NCI-H226 (cell line): ENCODE measurements at regions not wholly inside any gene's neighbourhood (a gene's known extent, or its start where the extent isn't known, plus 50 kb on each side); places are given as distances from the start of the nearest gene placed in this dataset.

Experiments
- DNase-seq: peaks from one replicate; pipeline ENCODE4 v3.0.0-alpha.2; 2015

DNA sequence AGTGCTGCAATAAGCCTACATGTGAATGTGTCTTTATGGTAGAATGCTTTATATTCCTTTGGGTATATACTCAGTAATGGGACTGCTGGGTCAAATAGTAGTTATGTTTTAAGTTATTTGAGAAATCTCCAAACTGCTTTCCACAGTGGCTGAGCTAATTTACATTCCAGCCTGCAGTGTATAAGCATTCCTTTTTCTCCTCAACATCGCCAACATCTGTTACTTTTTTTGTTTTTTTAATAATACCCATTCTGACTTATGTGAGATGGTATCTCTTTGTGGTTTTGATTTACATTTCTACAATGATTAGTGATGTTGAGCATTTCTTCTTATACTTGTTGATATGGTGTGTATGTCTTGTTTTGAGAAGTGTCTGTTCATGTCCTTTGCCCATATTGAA lies 1186.2 kb downstream of the BCL11B start:
- no peak for DNase-seq

DNA sequence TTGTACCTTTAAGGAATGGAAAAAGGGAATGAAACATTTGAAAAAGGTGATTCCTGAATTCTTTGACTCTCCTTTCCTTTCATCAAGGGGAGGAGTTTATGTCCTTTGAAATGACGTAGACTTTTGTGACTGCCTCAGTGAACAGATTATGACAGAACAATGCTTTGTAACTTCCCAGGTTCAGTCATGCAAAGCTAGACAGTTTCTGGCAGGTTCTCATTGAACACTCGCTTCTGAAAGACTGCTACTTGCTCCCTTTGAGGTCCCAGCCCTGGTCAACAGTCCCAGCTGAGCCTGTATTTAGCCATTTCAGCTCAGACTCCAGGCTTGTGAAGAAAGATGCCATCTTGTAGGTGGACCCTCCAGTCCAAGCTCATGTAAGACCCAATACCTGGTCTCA lies 1178.9 kb downstream of the BCL11B start:
- DNase-seq = no peak

DNA sequence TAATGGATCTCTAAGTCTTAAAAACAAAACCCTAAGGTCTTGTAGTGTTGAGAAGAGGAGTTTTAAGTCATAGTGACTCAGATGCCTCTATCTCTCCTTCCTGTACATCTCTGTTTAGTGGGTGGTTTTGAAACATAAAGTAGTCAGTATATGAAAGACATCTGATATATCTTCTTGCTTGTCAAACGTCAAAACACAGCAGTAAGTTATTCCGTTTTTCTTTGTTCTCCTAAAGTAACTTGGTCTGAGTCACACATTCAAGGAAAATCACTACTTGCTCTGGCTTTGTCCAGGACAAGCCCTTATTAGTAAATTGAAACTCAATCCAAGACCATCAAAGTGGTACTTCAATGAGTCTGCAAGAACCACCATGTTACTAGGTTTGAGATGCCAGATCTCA lies 1172.5 kb downstream of the BCL11B start:
- no peak for DNase-seq

DNA sequence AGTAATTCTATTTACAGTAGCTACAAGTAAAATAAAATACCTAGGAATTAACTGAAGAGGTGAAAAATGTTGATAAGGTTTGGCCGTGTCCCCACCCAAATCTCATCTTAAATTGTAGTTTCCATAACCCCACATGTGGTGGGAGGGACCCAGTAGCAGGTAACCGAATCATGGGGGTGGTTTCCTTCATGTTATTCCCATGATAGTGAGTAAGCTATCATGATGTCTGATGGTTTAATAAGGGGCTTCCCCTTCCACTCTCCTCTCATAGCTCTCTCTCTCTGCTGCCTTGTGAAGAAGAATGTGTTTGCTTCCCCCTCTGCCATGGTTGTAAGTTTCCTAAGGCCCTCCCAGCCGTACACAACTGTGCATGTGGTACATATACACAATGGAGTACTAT lies 1170.7 kb downstream of the BCL11B start:
- no peak for DNase-seq

GRCh38 chr14:98103705-98104104 lies 1168.3 kb downstream of the BCL11B start:
- DNase-seq = no peak

DNA sequence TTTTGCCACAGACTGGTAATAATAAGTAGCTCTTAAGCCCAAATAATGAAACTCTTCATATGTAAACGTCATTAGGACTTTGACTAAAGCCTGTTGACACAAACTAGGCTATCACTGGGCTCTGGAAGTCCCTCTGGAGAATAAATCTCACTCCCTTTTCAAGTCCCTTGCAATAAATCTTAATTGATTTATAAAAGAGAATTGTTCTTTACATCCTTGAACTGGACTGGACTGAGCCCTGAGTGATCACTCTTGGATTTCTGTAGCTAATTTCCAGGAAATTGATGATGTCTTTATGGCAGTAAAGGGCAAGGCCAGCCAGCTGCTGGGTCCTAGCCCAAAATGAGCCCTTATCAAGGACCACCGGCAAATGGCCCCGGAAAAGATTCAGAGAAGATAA lies 1162.7 kb downstream of the BCL11B start:
- no peak for DNase-seq

- no peak for DNase-seq
These were observed 1159.7 kb downstream of the BCL11B start for GRCh38 chr14:98112194-98112780.

DNA sequence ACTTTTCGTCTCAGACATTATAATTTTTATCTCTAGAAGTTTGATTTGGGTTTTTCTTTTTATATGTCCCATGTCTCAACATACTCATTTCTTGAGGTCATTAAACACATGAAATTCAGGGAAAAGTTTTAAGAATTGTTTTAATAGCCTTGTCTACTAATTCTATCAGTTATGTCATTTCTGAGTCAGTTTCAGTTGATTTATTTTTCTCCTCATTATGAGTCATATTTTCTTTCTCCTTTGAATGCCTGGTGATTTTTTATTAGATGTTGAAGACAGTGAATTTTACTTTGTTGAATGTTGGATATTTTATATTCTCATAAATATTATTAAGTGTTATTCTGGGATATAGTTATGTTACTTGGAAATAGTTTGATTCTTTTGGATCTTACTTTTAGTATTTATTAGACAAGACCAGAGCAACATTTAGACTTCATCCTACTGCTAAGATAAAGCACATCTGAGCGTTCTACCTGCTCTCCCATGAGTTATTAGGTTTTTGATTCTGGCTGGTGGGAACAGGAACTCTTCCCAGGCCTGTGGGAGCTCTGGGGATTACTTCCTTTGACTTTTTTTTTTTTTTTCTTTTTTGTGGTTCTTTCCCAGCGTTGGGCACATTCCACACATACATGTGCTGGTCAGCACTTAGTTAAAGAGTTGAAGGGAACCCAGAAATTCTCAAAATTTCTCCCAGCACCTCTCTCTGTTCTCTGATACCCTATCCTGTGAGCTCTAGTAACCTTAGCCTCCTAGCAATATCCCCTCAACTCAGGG lies 1157.7 kb downstream of the BCL11B start:
- no peak for DNase-seq

DNA sequence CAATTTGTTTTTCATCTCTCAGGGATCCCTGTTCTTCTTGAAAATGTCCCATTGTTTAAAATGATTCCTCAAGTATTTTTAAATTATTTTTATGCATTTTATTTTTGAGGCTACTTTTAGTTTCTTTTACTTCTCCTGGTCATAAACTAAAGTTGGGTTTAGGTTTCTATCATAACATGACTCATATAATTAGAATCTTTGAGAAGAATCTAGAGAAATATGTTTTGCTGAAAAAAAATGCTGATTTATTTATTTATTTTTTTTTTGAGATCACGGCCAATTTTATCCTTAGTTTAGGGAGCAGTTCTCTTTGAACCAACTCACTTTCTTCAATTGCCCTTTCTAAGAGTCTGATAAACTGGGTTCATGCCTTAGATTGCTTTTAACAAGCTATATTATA lies 1157.1 kb downstream of the BCL11B start:
- no peak for DNase-seq

- no peak for DNase-seq
These were observed 1153.2 kb downstream of the BCL11B start for GRCh38 chr14:98118749-98119148.

DNA sequence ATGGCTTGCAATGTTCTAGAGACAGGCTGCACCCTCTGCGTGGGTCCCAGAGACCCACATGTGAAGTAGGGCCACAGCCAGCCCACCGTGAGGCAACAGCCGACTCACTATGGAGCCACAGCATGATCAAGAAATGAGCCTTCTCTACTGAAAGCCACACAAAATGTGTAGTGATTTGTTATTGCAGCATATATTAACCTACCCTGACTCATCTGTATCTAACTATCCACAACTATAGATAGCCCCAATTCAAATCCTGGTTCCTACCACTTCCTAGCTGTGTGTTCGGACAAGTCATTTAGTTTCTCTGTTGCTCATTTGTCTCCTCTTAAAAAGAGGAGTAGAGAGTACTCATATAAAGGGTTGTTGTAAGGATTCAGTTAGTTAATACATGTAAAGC lies 1152.3 kb downstream of the BCL11B start:
- DNase-seq = no peak

DNA sequence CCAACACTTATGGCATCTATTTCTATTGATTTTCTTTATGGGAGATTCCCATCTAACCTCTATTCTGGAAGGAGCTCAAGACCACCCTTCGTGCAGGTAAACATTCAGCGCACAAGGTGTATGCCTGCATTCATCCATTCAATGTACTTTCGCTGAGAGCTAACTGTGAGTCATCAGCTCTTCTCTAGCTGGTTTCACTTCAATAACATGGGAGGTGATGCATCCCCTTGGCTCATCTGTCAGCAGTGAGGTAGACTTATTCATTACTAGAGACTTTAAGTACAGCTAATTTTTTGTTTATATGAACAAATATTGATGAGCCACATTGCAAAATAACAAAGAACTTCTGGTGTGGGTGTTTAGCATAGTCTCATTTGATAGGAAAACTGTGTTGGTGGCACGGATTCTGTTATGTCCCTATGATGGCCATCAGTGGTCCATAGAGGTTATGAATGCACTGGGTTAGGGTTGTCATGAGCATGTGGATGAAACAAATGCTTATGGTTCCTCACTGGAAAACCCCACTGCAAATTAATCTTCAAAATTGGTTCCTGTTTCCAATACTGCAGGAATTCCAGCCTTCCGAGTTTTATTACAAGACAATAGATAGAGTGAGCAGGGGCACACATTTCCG lies 1151.0 kb downstream of the BCL11B start:
- no peak for DNase-seq

DNA sequence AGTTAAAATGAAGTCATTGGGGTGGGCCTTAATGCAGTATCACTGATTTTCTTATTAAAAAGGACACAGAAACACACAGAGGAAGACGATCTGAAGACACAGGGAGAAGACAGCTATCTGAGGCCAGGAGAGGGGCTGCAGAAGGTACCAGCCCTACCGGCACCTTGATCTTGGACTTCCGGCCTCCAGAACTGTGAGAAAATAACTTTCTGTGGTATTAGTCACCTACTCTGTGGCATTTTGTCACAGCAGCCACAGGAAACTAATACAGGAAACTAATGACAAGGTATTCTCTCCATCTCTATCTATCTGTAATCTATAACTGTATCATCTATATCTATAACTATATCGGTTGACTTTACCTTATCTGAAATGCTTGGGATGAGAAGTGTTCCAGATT lies 1149.5 kb downstream of the BCL11B start:
- no peak for DNase-seq

DNA sequence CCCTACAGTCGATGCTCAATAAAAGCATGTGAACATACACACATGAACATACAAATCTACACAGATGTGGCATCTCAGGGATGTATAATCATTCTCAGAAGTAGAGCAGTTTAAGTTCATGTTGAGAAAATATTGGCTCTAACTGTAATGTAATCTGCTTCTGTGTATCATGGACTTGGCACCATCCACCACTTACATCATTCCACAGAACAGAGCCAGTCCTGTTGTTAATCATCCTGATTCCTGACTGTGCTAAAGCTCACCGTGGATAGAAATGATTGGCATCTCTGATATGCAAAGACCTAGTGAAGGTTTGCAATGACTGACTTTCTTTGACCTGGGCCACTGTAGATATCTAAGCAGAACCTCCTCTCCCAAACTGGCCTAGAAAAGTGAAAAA lies 1141.3 kb downstream of the BCL11B start:
- DNase-seq = no peak

DNA sequence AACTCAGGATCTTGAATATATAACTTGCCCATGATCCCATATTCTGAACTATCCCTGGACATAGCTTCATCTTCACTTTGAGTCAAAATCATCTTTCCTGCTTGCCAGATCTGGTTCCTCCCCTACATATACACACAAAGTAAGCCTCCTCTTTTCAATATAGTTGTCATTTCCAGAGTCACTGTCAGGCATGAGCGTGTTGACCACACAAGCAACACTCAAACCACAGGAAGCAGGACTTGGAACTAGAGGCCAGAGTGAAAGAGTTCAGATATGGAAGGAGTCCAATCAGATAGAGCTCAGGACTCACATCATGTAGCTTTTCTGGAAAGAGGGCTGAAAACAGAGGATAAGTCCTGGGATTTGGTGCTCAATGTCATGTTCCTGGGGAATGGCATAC lies 1140.6 kb downstream of the BCL11B start:
- DNase-seq = no peak

- no peak for DNase-seq
These were observed 1138.2 kb downstream of the BCL11B start for GRCh38 chr14:98133806-98134205.

DNA sequence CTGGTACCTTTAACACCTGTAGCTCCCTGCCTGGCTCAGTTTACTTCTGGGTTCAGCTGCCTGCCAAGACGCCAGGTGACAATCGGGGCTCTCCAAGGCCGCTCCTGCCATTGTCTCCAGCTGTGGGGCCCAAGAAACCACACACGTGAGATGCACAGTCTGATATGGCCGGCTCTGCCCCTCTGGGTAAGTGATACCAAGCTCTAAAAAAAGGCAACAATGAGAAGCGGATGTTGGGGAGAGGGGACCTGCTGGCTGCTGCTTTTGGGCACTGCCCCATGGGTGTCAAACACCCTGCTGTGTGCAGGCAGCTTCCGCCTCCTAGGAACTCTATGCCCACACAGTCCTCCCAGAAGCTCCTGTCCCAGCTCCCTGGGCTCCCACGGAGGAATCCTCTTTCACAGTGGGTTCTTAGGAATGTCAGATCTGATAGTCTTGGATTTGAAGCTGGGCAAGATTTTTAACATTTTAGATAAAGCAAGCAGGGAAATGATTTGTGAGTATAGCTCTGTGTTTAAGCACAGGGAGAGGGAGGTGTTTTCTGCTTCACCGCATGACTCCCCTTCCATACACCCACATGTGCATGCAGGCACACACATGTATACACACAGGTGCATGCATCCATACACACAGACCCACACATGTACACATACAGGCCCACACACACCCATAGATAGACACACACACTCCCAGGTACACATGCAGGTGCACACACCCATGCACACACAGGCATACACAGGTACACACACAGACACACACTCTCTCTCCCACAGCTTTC lies 1135.8 kb downstream of the BCL11B start:
- no peak for DNase-seq

DNA sequence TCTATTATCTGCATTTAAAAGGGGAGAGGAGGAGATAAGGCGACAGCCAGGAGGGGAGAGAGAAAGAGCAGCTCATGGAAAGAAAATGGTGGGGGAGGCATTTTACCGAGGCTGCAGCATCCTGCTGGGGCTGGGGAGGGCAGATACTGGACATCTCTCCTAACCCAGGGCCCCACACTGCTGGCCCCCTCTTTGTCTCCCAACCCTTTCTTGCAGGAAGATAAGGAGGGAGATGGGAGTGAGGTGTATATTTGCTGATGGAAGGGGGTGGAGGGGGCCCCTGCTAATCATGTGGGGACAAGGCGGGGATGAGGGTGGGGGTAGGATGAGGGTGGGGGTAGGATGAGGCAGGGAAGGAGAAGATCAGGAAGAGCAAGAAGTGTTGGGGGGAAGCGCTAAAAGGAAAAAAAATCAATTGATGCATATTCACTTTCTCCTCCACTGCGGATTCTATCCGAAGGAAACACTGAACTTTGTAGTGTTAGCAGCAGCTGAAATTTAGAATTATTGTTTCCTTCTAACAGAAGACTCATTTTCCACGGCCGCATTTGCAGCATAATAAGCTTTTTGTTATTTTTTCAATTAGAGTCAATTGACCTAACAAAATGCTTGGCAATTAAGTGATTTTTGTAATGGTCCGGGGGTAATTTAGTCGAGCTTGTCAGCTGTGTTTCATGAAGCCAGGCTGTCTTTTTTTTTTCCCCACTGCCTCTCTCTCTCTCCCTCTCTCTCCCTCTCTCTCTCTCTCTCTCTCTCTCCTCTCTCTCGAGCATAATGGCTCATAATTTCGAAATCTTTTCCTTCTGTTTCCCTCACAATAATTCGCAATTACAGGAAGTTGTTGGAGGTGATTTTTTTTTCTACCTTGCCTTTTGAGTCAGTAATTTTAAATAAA lies 1134.6 kb downstream of the BCL11B start:
- no peak for DNase-seq

DNA sequence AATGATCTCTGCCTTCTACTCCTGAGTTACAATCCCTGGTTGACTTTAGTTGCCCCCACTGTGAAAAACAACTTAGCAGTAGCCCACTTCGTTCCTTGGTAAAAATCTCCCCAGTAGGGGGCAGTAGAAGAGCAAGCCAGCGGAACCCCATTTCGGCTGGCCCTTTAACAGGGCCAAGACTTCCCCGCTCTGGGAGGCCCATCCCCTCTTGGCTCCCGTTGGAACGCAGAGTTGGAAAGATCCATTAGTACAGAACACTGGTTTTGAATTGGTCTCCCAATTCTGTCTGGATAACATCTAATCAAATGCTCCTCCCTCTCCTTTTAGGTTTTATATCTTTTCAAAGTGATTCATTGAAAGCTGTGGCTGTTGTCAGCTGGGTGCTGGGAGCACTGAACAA lies 1133.3 kb downstream of the BCL11B start:
- DNase-seq = no peak

- no peak for DNase-seq
These were observed 1131.0 kb downstream of the BCL11B start for GRCh38 chr14:98140862-98141530.

- DNase-seq = no peak
These were observed 1128.4 kb downstream of the BCL11B start for GRCh38 chr14:98143566-98143965.

- no peak for DNase-seq
These were observed 1127.0 kb downstream of the BCL11B start for GRCh38 chr14:98144964-98145363.
